K562 (cell line): ENCODE measurements at regions not wholly inside any gene's neighbourhood (a gene's known extent, or its start where the extent isn't known, plus 50 kb on each side); places are given as distances from the start of the nearest gene placed in this dataset.

Experiments
- DMBX1 ChIP-seq: fragments of 250-450 bp; sonication (Bioruptor Pico); IDR thresholded peaks from 2 replicates; pipeline ENCODE4 v1.8.0; 2022; ENCODE audit warnings: inconsistent platforms, mild to moderate bottlenecking, moderate library complexity, borderline replicate concordance
- PHF20 ChIP-seq: fragments of 450-650 bp; IDR thresholded peaks from 2 replicates; pipeline ENCODE4 v1.6.1; 2018; ENCODE audit not compliant: partially characterized antibody
- SMARCC2 ChIP-seq: fragments of 450-650 bp; IDR thresholded peaks from 2 replicates; pipeline ENCODE4 v1.6.1; 2017; ENCODE audit warnings: antibody characterized with exemption, moderate library complexity, mild to moderate bottlenecking, low read depth
- ZFP30 ChIP-seq: fragments of 250-450 bp; sonication (Bioruptor Pico); IDR thresholded peaks from 2 replicates; pipeline ENCODE4 v1.8.0; 2022; ENCODE audit warnings: moderate library complexity, mild to moderate bottlenecking, inconsistent platforms, borderline replicate concordance
- ZFP91 ChIP-seq: sonication (generic); formaldehyde crosslinking; IDR thresholded peaks from 2 replicates; pipeline ENCODE4 v1.8.0; 2022; ENCODE audit warnings: mild to moderate bottlenecking, missing genetic modification reagents
- ZNF140 ChIP-seq: fragments of 250-450 bp; sonication (Bioruptor Pico); IDR thresholded peaks from 2 replicates; pipeline ENCODE4 v1.8.0; 2021; ENCODE audit warnings: moderate library complexity, mild to moderate bottlenecking, inconsistent platforms
- ZNF41 ChIP-seq: fragments of 250-450 bp; sonication (Bioruptor Pico); conservative IDR thresholded peaks from 2 replicates; pipeline ENCODE4 v1.4.0; 2020; ENCODE audit warnings: mild to moderate bottlenecking
- ZNF609 ChIP-seq: sonication (generic); formaldehyde crosslinking; IDR thresholded peaks from 2 replicates; pipeline ENCODE4 v1.8.1; 2023; ENCODE audit warnings: missing genetic modification reagents, mild to moderate bottlenecking, borderline replicate concordance
- ZZZ3 ChIP-seq: fragments of 450-650 bp; IDR thresholded peaks from 2 replicates; pipeline ENCODE4 v1.6.1; 2016; ENCODE audit warnings: antibody characterized with exemption, mild to moderate bottlenecking, moderate library complexity
- TF ChIP-seq, protein P1 (sequence below), 2 experiments: IDR thresholded peaks; 2 replicates each; pipeline ENCODE4 v1.6.1; 2011; ENCODE audit warnings: borderline replicate concordance in 1 of 2, control low read depth in 1 of 2, low read depth in 1 of 2, low read length in 1 of 2, mild to moderate bottlenecking in 1 of 2, mixed read lengths in 1 of 2, moderate library complexity in 1 of 2; ENCODE audit not compliant: insufficient read depth in 1 of 2, insufficient read length in 1 of 2, poor library complexity in 1 of 2, severe bottlenecking in 1 of 2; ENCODE audit errors: extremely low read depth in 1 of 2
- TF ChIP-seq, protein P2 (sequence below): fragments of 250-450 bp; sonication (Bioruptor Pico); IDR thresholded peaks from 2 replicates; pipeline ENCODE4 v1.8.0; 2022; ENCODE audit warnings: inconsistent platforms
- TF ChIP-seq, protein P3 (sequence below): fragments of 450-650 bp; IDR thresholded peaks from 2 replicates; pipeline ENCODE4 v1.7.0; 2016; ENCODE audit warnings: borderline replicate concordance

DNA sequence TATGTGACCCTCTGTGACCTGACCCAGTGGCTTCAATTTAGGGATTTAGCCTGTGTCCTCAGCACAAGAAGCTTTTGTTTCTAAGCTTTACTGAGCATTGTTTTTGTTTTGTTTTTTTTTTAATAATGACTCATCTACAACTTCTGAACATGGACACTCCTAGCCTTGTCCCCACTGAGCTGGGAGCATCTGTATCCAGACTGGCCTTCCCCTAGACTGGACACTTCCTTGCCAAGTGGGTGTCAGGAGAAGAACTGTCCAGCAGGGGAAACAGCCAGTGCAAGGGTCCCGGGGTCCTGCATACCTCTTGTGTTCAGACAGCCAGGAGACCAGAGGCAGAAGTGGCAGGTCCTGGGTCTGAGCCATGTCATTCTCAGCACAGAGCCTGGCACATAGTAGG, 108.6 kb downstream of the TMEM130 start (continued):
- no peak for TF ChIP-seq ZNF609 (CRISPR knock-in tag)
- no peak for TF ChIP-seq ZZZ3
- no peak for TF ChIP-seq ZFP91 (CRISPR knock-in tag)
- no peak for TF ChIP-seq ZNF41 (CRISPR knock-in tag)
- TF ChIP-seq, protein P1, sequence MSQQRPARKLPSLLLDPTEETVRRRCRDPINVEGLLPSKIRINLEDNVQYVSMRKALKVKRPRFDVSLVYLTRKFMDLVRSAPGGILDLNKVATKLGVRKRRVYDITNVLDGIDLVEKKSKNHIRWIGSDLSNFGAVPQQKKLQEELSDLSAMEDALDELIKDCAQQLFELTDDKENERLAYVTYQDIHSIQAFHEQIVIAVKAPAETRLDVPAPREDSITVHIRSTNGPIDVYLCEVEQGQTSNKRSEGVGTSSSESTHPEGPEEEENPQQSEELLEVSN (IDR thresholded peaks at IDR 0.05; ENCODE audit: borderline replicate concordance in 1 of 2, extremely low read depth in 1 of 2, insufficient read depth in 1 of 2, insufficient read length in 1 of 2, low read depth in 1 of 2, low read length in 1 of 2, poor library complexity in 1 of 2, severe bottlenecking in 1 of 2) = no peak
- TF ChIP-seq, protein P2, sequence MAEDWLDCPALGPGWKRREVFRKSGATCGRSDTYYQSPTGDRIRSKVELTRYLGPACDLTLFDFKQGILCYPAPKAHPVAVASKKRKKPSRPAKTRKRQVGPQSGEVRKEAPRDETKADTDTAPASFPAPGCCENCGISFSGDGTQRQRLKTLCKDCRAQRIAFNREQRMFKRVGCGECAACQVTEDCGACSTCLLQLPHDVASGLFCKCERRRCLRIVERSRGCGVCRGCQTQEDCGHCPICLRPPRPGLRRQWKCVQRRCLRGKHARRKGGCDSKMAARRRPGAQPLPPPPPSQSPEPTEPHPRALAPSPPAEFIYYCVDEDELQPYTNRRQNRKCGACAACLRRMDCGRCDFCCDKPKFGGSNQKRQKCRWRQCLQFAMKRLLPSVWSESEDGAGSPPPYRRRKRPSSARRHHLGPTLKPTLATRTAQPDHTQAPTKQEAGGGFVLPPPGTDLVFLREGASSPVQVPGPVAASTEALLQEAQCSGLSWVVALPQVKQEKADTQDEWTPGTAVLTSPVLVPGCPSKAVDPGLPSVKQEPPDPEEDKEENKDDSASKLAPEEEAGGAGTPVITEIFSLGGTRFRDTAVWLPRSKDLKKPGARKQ (CRISPR knock-in tag) = no peak
- TF ChIP-seq ZFP30 = no peak
- TF ChIP-seq, protein P3, sequence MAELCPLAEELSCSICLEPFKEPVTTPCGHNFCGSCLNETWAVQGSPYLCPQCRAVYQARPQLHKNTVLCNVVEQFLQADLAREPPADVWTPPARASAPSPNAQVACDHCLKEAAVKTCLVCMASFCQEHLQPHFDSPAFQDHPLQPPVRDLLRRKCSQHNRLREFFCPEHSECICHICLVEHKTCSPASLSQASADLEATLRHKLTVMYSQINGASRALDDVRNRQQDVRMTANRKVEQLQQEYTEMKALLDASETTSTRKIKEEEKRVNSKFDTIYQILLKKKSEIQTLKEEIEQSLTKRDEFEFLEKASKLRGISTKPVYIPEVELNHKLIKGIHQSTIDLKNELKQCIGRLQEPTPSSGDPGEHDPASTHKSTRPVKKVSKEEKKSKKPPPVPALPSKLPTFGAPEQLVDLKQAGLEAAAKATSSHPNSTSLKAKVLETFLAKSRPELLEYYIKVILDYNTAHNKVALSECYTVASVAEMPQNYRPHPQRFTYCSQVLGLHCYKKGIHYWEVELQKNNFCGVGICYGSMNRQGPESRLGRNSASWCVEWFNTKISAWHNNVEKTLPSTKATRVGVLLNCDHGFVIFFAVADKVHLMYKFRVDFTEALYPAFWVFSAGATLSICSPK = no peak
- no peak for TF ChIP-seq ZNF140 (CRISPR knock-in tag)
- TF ChIP-seq SMARCC2 = no peak
- no peak for TF ChIP-seq DMBX1
- no peak for TF ChIP-seq PHF20
